SU-DHL-6 (cell line): ENCODE measurements at regions not wholly inside any gene's neighbourhood (a gene's known extent, or its start where the extent isn't known, plus 50 kb on each side); places are given as distances from the start of the nearest gene placed in this dataset.

Experiments
- H2AFZ ChIP-seq: fragments of 200-600 bp; sonication (generic); 2 replicates; pipeline ENCODE4 v1.6.1; 2014; ENCODE audit warnings: low read depth, mild to moderate bottlenecking, moderate library complexity, mixed read lengths, antibody characterized with exemption, low read length; ENCODE audit not compliant: severe bottlenecking
- H3F3A ChIP-seq: fragments of 200-600 bp; shearing (Covaris generic); 2 replicates; pipeline ENCODE4 v1.6.0; 2016; ENCODE audit warnings: antibody characterized with exemption, mild to moderate bottlenecking; ENCODE audit not compliant: insufficient read depth
- H3K27ac ChIP-seq: fragments of 200-600 bp; sonication (generic); 2 replicates; pipeline ENCODE4 v1.5.1; 2016; ENCODE audit warnings: low read depth, mild to moderate bottlenecking, low read length, moderate library complexity, mixed read lengths
- H3K27me3 ChIP-seq: fragments of 200-600 bp; sonication (generic), shearing (Covaris generic); 2 replicates; pipeline ENCODE4 v1.6.0; 2014; ENCODE audit warnings: mild to moderate bottlenecking, low read length
- H3K36me3 ChIP-seq: fragments of 200-600 bp; sonication (generic); 2 replicates; pipeline ENCODE4 v1.6.1; 2014; ENCODE audit warnings: mild to moderate bottlenecking, low read length, mixed read lengths
- H3K4me2 ChIP-seq: fragments of 300-600, 200-600 bp; shearing (Covaris generic), sonication (generic); 2 replicates; pipeline ENCODE4 v1.6.0; 2014; ENCODE audit warnings: low read length, low read depth, mild to moderate bottlenecking; ENCODE audit not compliant: poor library complexity, severe bottlenecking
- H3K4me3 ChIP-seq: fragments of 200-600 bp; sonication (generic); 2 replicates; pipeline ENCODE4 v1.5.1; 2014; ENCODE audit warnings: antibody characterized with exemption, low read length, mild to moderate bottlenecking, mixed read lengths; ENCODE audit not compliant: insufficient read depth, poor library complexity, severe bottlenecking
- H3K79me2 ChIP-seq: fragments of 200-600 bp; sonication (generic); 2 replicates; pipeline ENCODE4 v1.6.1; 2014; ENCODE audit warnings: mild to moderate bottlenecking, low read length, moderate library complexity; ENCODE audit not compliant: insufficient read depth
- H3K9ac ChIP-seq: fragments of 200-600 bp; sonication (generic); 2 replicates; pipeline ENCODE4 v1.7.0; 2014; ENCODE audit warnings: mild to moderate bottlenecking, low read length
- H3K9me2 ChIP-seq: fragments of 200-600 bp; sonication (generic); replicated peaks from 2 replicates; pipeline ENCODE4 v1.6.1; 2014; ENCODE audit warnings: low read length; ENCODE audit not compliant: insufficient read depth
- H3K9me3 ChIP-seq: fragments of 200-600 bp; sonication (generic); 2 replicates; pipeline ENCODE4 v1.6.1; 2014; ENCODE audit warnings: low read length, mixed read lengths; ENCODE audit not compliant: insufficient read depth
- H4K20me1 ChIP-seq: fragments of 200-600 bp; sonication (generic); 2 replicates; pipeline ENCODE4 v1.6.1; 2014; ENCODE audit warnings: low read depth, mild to moderate bottlenecking, antibody characterized with exemption, low read length, moderate library complexity, mixed read lengths
- EZH2phosphoT487 ChIP-seq: fragments of 200-600 bp; sonication (generic), shearing (Covaris generic); conservative IDR thresholded peaks from 2 replicates; pipeline ENCODE4 v1.6.1; 2018; ENCODE audit warnings: mild to moderate bottlenecking, antibody characterized with exemption, low read length, moderate library complexity, mixed read lengths
- TF ChIP-seq, protein P1 (sequence below): fragments of 200-600 bp; sonication (generic); IDR thresholded peaks from one replicate; pipeline ENCODE4 v1.5.1; 2017; ENCODE audit warnings: antibody characterized with exemption, mild to moderate bottlenecking, low read length, moderate library complexity; ENCODE audit not compliant: insufficient read depth, poor library complexity, severe bottlenecking

DNA sequence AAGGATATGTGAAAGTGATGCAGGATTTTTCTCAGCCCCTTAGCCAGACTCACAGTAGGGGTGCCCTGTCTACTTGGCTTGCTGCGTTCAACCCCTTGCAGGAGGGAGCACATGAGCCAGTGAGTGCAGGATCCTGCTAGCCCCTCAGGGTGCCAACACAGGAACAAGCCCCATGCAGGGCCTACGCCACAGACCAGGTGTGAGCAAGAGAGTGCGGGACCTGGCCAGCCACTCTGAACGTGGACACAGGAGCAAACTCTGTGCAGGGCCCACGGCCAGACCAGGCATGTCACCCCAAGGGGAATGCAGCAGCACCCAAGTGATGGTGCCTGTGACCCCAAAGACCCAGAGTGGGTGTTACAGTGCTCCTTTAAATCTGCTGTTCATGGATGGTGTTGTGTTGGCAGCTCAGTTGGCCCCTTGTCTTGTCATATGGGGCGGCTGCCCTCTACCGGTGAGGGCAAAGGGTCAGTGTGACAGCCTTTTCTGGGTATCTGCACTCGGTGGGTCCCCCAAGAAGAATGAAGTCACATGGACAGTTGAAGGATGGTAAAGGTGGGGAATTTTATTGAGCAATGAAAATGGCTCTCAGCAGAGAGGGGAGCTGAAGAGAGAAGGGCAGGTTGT is 188.4 kb upstream of the MAOA start:
- Histone ChIP-seq H3K4me2 (no peak overlapping the region), H3K27me3 (no peaks in the 10 kb centered on the region)
- TF ChIP-seq EZH2phosphoT487 = no peak
- TF ChIP-seq, protein P1, sequence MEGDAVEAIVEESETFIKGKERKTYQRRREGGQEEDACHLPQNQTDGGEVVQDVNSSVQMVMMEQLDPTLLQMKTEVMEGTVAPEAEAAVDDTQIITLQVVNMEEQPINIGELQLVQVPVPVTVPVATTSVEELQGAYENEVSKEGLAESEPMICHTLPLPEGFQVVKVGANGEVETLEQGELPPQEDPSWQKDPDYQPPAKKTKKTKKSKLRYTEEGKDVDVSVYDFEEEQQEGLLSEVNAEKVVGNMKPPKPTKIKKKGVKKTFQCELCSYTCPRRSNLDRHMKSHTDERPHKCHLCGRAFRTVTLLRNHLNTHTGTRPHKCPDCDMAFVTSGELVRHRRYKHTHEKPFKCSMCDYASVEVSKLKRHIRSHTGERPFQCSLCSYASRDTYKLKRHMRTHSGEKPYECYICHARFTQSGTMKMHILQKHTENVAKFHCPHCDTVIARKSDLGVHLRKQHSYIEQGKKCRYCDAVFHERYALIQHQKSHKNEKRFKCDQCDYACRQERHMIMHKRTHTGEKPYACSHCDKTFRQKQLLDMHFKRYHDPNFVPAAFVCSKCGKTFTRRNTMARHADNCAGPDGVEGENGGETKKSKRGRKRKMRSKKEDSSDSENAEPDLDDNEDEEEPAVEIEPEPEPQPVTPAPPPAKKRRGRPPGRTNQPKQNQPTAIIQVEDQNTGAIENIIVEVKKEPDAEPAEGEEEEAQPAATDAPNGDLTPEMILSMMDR = no peak

DNA sequence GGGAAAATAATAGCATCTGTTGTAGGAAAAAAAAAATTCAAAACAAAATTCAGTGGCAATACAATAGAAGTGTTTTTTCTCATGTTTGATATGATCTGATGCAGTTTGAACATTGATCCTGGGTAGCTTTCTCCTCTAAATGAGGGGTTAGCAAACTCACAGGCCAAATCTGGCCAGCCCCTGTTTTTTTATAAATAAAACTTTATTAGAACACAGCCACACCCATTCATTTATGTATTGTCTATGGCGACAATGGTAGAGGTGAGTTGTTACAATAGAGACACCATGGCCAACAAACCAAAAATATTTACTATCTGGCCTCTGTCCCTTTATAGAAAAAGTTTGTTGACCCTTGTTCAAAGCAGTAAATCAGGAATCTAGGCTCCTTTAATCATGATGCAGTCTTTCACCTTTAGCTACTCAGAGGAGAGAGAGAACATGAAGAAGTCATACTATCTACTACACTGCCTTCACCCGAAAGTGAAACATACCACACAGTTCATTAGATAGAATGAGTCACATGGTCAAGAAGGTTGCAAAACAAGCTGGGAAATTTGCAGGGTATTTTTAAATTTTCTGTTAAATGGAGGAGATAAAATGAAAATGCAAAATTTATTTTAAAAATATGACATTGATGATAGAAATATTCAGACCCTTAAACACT is 186.6 kb upstream of the MAOA start:
- Histone ChIP-seq H3K9ac (no peak overlapping the region), H3K9me3 (no peaks in the 10 kb centered on the region), H4K20me1 (no peaks in the 10 kb centered on the region), H3K36me3 (no peaks in the 10 kb centered on the region), H3K79me2 (no peaks in the 10 kb centered on the region), H3K27ac (no peak overlapping the region), H2AFZ (no peak overlapping the region), H3K4me3 (no peak overlapping the region), H3K4me2 (no peak overlapping the region), H3K9me2 (no peaks in the 10 kb centered on the region), H3F3A (no peaks in the 10 kb centered on the region), H3K27me3 (no peaks in the 10 kb centered on the region)
- no peak for TF ChIP-seq EZH2phosphoT487

More for the DNA sequence above, 188.4 kb upstream of the MAOA start:
- no peak overlapping the region for H2AFZ ChIP-seq
- no peak overlapping the region for H3K27ac ChIP-seq
- H3K36me3 ChIP-seq = no peaks in the 10 kb centered on the region
- no peak overlapping the region for H3K4me3 ChIP-seq
- H3K9ac ChIP-seq = no peak overlapping the region
- H3K9me3 ChIP-seq = no peaks in the 10 kb centered on the region
- H4K20me1 ChIP-seq = no peaks in the 10 kb centered on the region
- no peaks in the 10 kb centered on the region for H3F3A ChIP-seq
- H3K9me2 ChIP-seq = no peaks in the 10 kb centered on the region
- H3K79me2 ChIP-seq = no peaks in the 10 kb centered on the region

DNA sequence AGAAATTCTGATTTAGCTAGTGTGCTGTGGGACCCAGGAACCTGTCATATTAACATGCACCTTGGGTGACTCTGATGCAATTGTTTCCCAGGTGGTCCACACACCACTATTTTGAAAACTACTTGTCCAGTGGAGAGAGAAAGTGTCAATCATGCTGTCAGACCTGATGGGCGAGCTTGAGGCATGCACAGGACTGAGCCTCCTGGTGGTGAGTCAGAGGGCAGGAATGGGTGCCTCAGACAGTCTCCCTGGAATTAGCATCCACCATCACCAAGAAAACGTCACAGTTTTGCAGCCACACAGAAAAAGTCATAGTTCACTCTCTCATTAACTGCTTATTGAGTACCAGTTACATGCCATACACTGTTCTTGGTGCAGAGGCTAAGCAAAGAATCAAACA is 181.8 kb upstream of the MAOA start:
- Histone ChIP-seq H3K9me2 (no peaks in the 10 kb centered on the region), H2AFZ (no peak overlapping the region), H3K9ac (no peak overlapping the region), H3K4me2 (no peak overlapping the region), H3K79me2 (no peaks in the 10 kb centered on the region), H3K27me3 (no peaks in the 10 kb centered on the region), H4K20me1 (no peaks in the 10 kb centered on the region), H3K4me3 (no peak overlapping the region), H3K27ac (no peak overlapping the region), H3K36me3 (no peaks in the 10 kb centered on the region), H3F3A (no peaks in the 10 kb centered on the region), H3K9me3 (no peaks in the 10 kb centered on the region)
- no peak for TF ChIP-seq EZH2phosphoT487
- TF ChIP-seq, protein P1 = no peak

DNA sequence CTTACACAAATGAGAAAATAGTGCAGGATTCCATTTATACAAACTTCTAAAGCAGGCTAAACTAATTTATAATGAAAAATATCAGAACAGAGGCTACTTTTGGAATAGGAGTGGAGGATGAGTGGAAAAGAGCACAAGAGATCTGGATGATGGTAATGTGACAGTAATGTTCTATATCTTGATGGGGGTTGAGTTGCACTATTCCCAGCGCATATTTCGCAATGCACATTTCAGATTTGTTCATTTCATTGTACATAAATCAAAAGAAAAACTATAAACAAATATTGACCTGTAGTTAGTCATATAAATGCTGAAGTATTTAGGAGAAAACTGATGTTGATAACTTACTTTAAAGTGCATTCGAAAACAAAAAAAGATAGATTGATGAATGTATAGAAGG is 177.0 kb upstream of the MAOA start:
- H3F3A ChIP-seq = no peaks in the 10 kb centered on the region
- H3K9me2 ChIP-seq = no peaks in the 10 kb centered on the region
- no peaks in the 10 kb centered on the region for H3K79me2 ChIP-seq
- no peak overlapping the region for H2AFZ ChIP-seq
- H3K27ac ChIP-seq = no peak overlapping the region
- no peaks in the 10 kb centered on the region for H4K20me1 ChIP-seq
- no peaks in the 10 kb centered on the region for H3K9me3 ChIP-seq
- no peak overlapping the region for H3K4me2 ChIP-seq
- no peak for TF ChIP-seq EZH2phosphoT487
- TF ChIP-seq, protein P1 = no peak
- H3K36me3 ChIP-seq = no peaks in the 10 kb centered on the region
- no peak overlapping the region for H3K9ac ChIP-seq
- no peak overlapping the region for H3K4me3 ChIP-seq
- H3K27me3 ChIP-seq = no peaks in the 10 kb centered on the region
